Liver (tissue), 8 donors: ENCODE measurements at regions not wholly inside any gene's neighbourhood (a gene's known extent, or its start where the extent isn't known, plus 50 kb on each side); places are given as distances from the start of the nearest gene placed in this dataset.

Experiments
- DNase-seq: peaks from one replicate; pipeline ENCODE4 v3.0.0-alpha.2; 2017; ENCODE audit warnings: low spot score
- H3K27ac ChIP-seq, 2 donors: one replicate each; pipeline ENCODE4 v1.7.0; 2013; ENCODE audit warnings: inconsistent platforms in 2 of 2, low read length in 2 of 2, control low read depth in 1 of 2, low read depth in 1 of 2, mild to moderate bottlenecking in 1 of 2
- H3K27me3 ChIP-seq, 4 donors: one replicate each; pipeline versions ENCODE4 v1.6.1 to v1.7.0; 2013; ENCODE audit warnings: low read length in 3 of 4, inconsistent platforms in 1 of 4, mild to moderate bottlenecking in 1 of 4, moderate library complexity in 1 of 4; ENCODE audit not compliant: control insufficient read depth in 4 of 4, insufficient read depth in 4 of 4
- H3K36me3 ChIP-seq, 4 donors: one replicate each; pipeline versions ENCODE4 v1.6.1 to v1.7.0; 2013; ENCODE audit warnings: low read length in 3 of 4, mild to moderate bottlenecking in 3 of 4, low read depth in 1 of 4, moderate library complexity in 1 of 4; ENCODE audit not compliant: control insufficient read depth in 4 of 4, insufficient read depth in 3 of 4
- H3K4me1 ChIP-seq, 4 donors: one replicate each; pipeline versions ENCODE4 v1.6.1 to v1.7.0; 2013; ENCODE audit warnings: low read length in 3 of 4, mild to moderate bottlenecking in 3 of 4, moderate library complexity in 1 of 4; ENCODE audit not compliant: control insufficient read depth in 4 of 4, insufficient read depth in 4 of 4
- H3K4me3 ChIP-seq, 3 donors: one replicate each; pipeline versions ENCODE4 v1.6.1 to v1.7.0; 2013; ENCODE audit warnings: low read length in 3 of 3, control low read depth in 1 of 3, low read depth in 1 of 3, mild to moderate bottlenecking in 1 of 3
- H3K9ac ChIP-seq, 2 donors: one replicate each; pipeline ENCODE4 v1.7.0; 2013; ENCODE audit warnings: low read length in 2 of 2, mild to moderate bottlenecking in 2 of 2, moderate library complexity in 2 of 2, control low read depth in 1 of 2, low read depth in 1 of 2
- H3K9me3 ChIP-seq, 4 donors: one replicate each; pipeline versions ENCODE4 v1.6.1 to v1.7.0; 2013; ENCODE audit warnings: low read length in 3 of 4; ENCODE audit not compliant: control insufficient read depth in 4 of 4
- ATF3 ChIP-seq: IDR thresholded peaks from 2 replicates; pipeline ENCODE4 v1.6.1; 2016; ENCODE audit warnings: antibody characterized with exemption
- CTCF ChIP-seq: fragments of 150-350 bp; IDR thresholded peaks from 2 replicates; pipeline ENCODE4 v1.5.1; 2017; ENCODE audit warnings: improper control_type of control experiment, low read depth, low read length; ENCODE audit not compliant: missing input control
- FOXA2 ChIP-seq: IDR thresholded peaks from 2 replicates; pipeline ENCODE4 v1.6.1; 2016; ENCODE audit warnings: antibody characterized with exemption
- GABPA ChIP-seq, 2 donors: IDR thresholded peaks in 1 of 2; conservative IDR thresholded peaks in 1 of 2; 2 replicates each; pipeline ENCODE4 v1.6.1; 2016; ENCODE audit warnings: antibody characterized with exemption in 2 of 2, mild to moderate bottlenecking in 1 of 2, moderate library complexity in 1 of 2
- HNF4A ChIP-seq, 2 donors: conservative IDR thresholded peaks; 2 replicates each; pipeline ENCODE4 v1.6.1; 2016; ENCODE audit warnings: antibody characterized with exemption in 2 of 2, mild to moderate bottlenecking in 2 of 2
- HNF4G ChIP-seq: IDR thresholded peaks from 2 replicates; pipeline ENCODE4 v1.6.1; 2016; ENCODE audit warnings: antibody characterized with exemption
- MAX ChIP-seq: IDR thresholded peaks from 2 replicates; pipeline ENCODE4 v1.6.1; 2016; ENCODE audit warnings: antibody characterized with exemption
- RXRA ChIP-seq, 2 donors: IDR thresholded peaks; 2 replicates each; pipeline ENCODE4 v1.6.1; 2017 to 2018; ENCODE audit warnings: antibody characterized with exemption in 2 of 2, mild to moderate bottlenecking in 1 of 2
- SP1 ChIP-seq: IDR thresholded peaks from 2 replicates; pipeline ENCODE4 v1.6.1; 2018; ENCODE audit warnings: antibody characterized with exemption, mild to moderate bottlenecking
- TAF1 ChIP-seq: conservative IDR thresholded peaks from 2 replicates; pipeline ENCODE4 v1.6.1; 2016; ENCODE audit warnings: antibody characterized with exemption, mild to moderate bottlenecking
- ZBTB33 ChIP-seq: IDR thresholded peaks from 2 replicates; pipeline ENCODE4 v1.6.1; 2016; ENCODE audit warnings: antibody characterized with exemption
- WGBS: extraction: QIAGEN DNeasy Blood & Tissue Kit; methylation state at CpG from one replicate; pipeline ENCODE4 v1.1.7; 2013; 5-methylcytosine and 5-hydroxymethylcytosine counted together
- donor health status: healthy.
- donor health status: healthy.
- donor health status: healthy.
- donor health status: healthy.
- donor health status: healthy.

GRCh38 chr5:121273833-121274433 is 577.7 kb upstream of the FTMT start:
- no peak overlapping the region for H3K4me3 ChIP-seq
- no peaks in the 10 kb centered on the region for H3K4me1 ChIP-seq
- no peaks in the 10 kb centered on the region for H3K9me3 ChIP-seq
- no peaks in the 10 kb centered on the region for H3K36me3 ChIP-seq
- no peak overlapping the region for H3K9ac ChIP-seq
- WGBS: 33% methylated on average over 2 of the region's 2 CpGs
- DNase-seq: no peak
- no peak overlapping the region for H3K27ac ChIP-seq
- no peaks in the 10 kb centered on the region for H3K27me3 ChIP-seq
- TF ChIP-seq TAF1 (no peak), MAX (no peak), ATF3 (no peak), HNF4G (no peak), GABPA (IDR thresholded peaks at IDR 0.05 in 1 of 2, conservative IDR thresholded peaks at IDR 0.05 in 1 of 2) (no peak), CTCF (no peak), RXRA (IDR thresholded peaks at IDR 0.05) (no peak)

GRCh38 chr5:121279801-121280200 is 571.9 kb upstream of the FTMT start:
- DNase-seq: no peak
- H3K9me3 ChIP-seq: no peaks in the 10 kb centered on the region
- no peaks in the 10 kb centered on the region for H3K36me3 ChIP-seq
- no peak overlapping the region for H3K9ac ChIP-seq
- WGBS: 83% methylated on average over 4 of the region's 4 CpGs
- TF ChIP-seq FOXA2: no peak
- TF ChIP-seq ZBTB33: no peak
- TF ChIP-seq CTCF: no peak
- TF ChIP-seq HNF4G: no peak
- no peak for TF ChIP-seq HNF4A (conservative IDR thresholded peaks at IDR 0.05)
- no peak for TF ChIP-seq SP1
- no peak for TF ChIP-seq ATF3
- no peak for TF ChIP-seq TAF1
- no peak overlapping the region for H3K4me3 ChIP-seq
- H3K4me1 ChIP-seq: no peaks in the 10 kb centered on the region
- H3K27me3 ChIP-seq: no peaks in the 10 kb centered on the region
- H3K27ac ChIP-seq: no peak overlapping the region
